IMR-90 (cell line): ENCODE measurements at regions not wholly inside any gene's neighbourhood (a gene's known extent, or its start where the extent isn't known, plus 50 kb on each side); places are given as distances from the start of the nearest gene placed in this dataset.
"Not testable (repeated sequence)": the region's sequence is repeated elsewhere in the genome, so short reads cannot be mapped to it uniquely, and the experiment has no call there.

Source experiments
- ATAC-seq: fragments of 200-7000 bp; cut with Tn5 transposase; 2 replicates; pipeline ENCODE4 v1.9.1; 2020; ENCODE audit warnings: low read depth, mild to moderate bottlenecking, moderate library complexity
- BruUV-seq: library from RNA; stranded (reverse); fragments of 400-500 nt; replicated peaks from 2 replicates; lab custom pipeline; 2021; lab: Mats Ljungman, UMichigan
- CTCF ChIA-PET: fragments of 300-600 bp; formaldehyde crosslinking; extraction: SDS; loops from one replicate; lab custom pipeline; 2021; ENCODE audit warnings: antibody characterized with exemption; lab: Yijun Ruan, JAX
- POLR2A ChIA-PET: fragments of 300-600 bp; sonication (Branson Sonifier 250); formaldehyde crosslinking; loops from one replicate; lab custom pipeline; 2022; ENCODE audit warnings: antibody characterized with exemption; ENCODE audit not compliant: unreplicated experiment; lab: Charles Lee
- DNase-seq: peaks from one replicate; pipeline ENCODE4 v3.0.0; 2013
- H2AFZ ChIP-seq: replicated peaks from 2 replicates; pipeline ENCODE3; 2013; ENCODE audit warnings: low read length, mild to moderate bottlenecking; ENCODE audit not compliant: poor library complexity
- H2AK5ac ChIP-seq: 2 replicates; pipeline ENCODE4 v1.6.1; 2013; ENCODE audit warnings: low read depth, low read length, inconsistent platforms
- H2AK9ac ChIP-seq: replicated peaks from 2 replicates; pipeline ENCODE3; 2013; ENCODE audit warnings: mild to moderate bottlenecking, low read depth, low read length, moderate library complexity; ENCODE audit not compliant: poor library complexity
- H2BK120ac ChIP-seq: 2 replicates; pipeline ENCODE4 v1.6.1; 2013; ENCODE audit warnings: low read depth, low read length, inconsistent platforms
- H2BK15ac ChIP-seq: 3 replicates; pipeline ENCODE4 v1.6.1; 2013; ENCODE audit warnings: low read depth, low read length, inconsistent platforms
- H2BK20ac ChIP-seq: 2 replicates; pipeline ENCODE4 v1.6.1; 2013; ENCODE audit warnings: low read depth, mild to moderate bottlenecking, inconsistent platforms, low read length, moderate library complexity
- H2BK5ac ChIP-seq: 2 replicates; pipeline ENCODE4 v1.6.1; 2013; ENCODE audit warnings: mild to moderate bottlenecking, low read depth, low read length, inconsistent platforms; ENCODE audit not compliant: poor library complexity, severe bottlenecking
- H3K14ac ChIP-seq: replicated peaks from 2 replicates; pipeline ENCODE4 v1.6.1; 2013; ENCODE audit warnings: low read depth, low read length, inconsistent platforms
- H3K18ac ChIP-seq: 2 replicates; pipeline ENCODE4 v1.6.1; 2013; ENCODE audit warnings: low read depth, low read length, control low read depth
- H3K23ac ChIP-seq: 2 replicates; pipeline ENCODE4 v1.6.1; 2013; ENCODE audit warnings: low read depth, low read length, inconsistent platforms
- H3K27ac ChIP-seq: 2 replicates; pipeline ENCODE4 v1.5.1; 2013; ENCODE audit warnings: mild to moderate bottlenecking, control low read depth, low read length; ENCODE audit not compliant: insufficient read depth
- H3K27me3 ChIP-seq: 2 replicates; pipeline ENCODE4 v1.6.1; 2013; ENCODE audit warnings: low read length; ENCODE audit not compliant: control insufficient read depth, insufficient read depth
- H3K36me3 ChIP-seq: 2 replicates; pipeline ENCODE4 v1.6.1; 2013; ENCODE audit warnings: low read length, mixed read lengths; ENCODE audit not compliant: control insufficient read depth, insufficient read depth
- H3K4ac ChIP-seq: 2 replicates; pipeline ENCODE4 v1.6.1; 2013; ENCODE audit warnings: low read depth, low read length, inconsistent platforms
- H3K4me1 ChIP-seq: 2 replicates; pipeline ENCODE4 v1.6.1; 2013; ENCODE audit warnings: low read length, mixed read lengths; ENCODE audit not compliant: control insufficient read depth, insufficient read depth
- H3K4me2 ChIP-seq: 2 replicates; pipeline ENCODE4 v1.6.1; 2013; ENCODE audit warnings: low read depth, mild to moderate bottlenecking, control low read depth, low read length, moderate library complexity
- H3K4me3 ChIP-seq: 2 replicates; pipeline ENCODE4 v1.5.1; 2013; ENCODE audit warnings: low read depth, mild to moderate bottlenecking, control low read depth, low read length, moderate library complexity; ENCODE audit not compliant: insufficient read depth
- H3K56ac ChIP-seq: 2 replicates; pipeline ENCODE4 v1.6.1; 2013; ENCODE audit warnings: low read length, inconsistent platforms; ENCODE audit not compliant: insufficient read depth; ENCODE audit errors: extremely low read depth
- H3K79me1 ChIP-seq, 2 experiments: 2 replicates each; pipeline ENCODE4 v1.6.1; 2013; ENCODE audit warnings: low read length in 2 of 2, inconsistent platforms in 1 of 2, low read depth in 1 of 2
- H3K9ac ChIP-seq: 2 replicates; pipeline ENCODE4 v1.6.1; 2013; ENCODE audit warnings: low read depth, low read length, control low read depth
- H3K9me1 ChIP-seq: 2 replicates; pipeline ENCODE4 v1.6.1; 2013; ENCODE audit warnings: low read length, inconsistent platforms; ENCODE audit not compliant: insufficient read depth
- H3K9me3 ChIP-seq: 2 replicates; pipeline ENCODE4 v1.6.1; 2013; ENCODE audit warnings: low read length; ENCODE audit not compliant: control insufficient read depth, insufficient read depth
- H4K20me1 ChIP-seq: 2 replicates; pipeline ENCODE4 v1.6.1; 2013; ENCODE audit warnings: low read length, inconsistent platforms; ENCODE audit not compliant: insufficient read depth
- H4K5ac ChIP-seq: 2 replicates; pipeline ENCODE4 v1.6.1; 2013; ENCODE audit warnings: mild to moderate bottlenecking, low read depth, low read length, control low read depth
- H4K8ac ChIP-seq, 2 experiments: 2 replicates each; pipeline ENCODE4 v1.6.1; 2013; ENCODE audit warnings: low read depth in 2 of 2, low read length in 2 of 2, control low read depth in 1 of 2, inconsistent platforms in 1 of 2
- H4K91ac ChIP-seq: 2 replicates; pipeline ENCODE4 v1.6.1; 2013; ENCODE audit warnings: low read depth, low read length, inconsistent platforms; ENCODE audit not compliant: insufficient read depth
- BHLHE40 ChIP-seq: fragments of 150-350 bp; IDR thresholded peaks from 2 replicates; pipeline ENCODE4 v1.6.1; 2016; ENCODE audit warnings: mild to moderate bottlenecking, low read depth, low read length
- CEBPB ChIP-seq: IDR thresholded peaks from 2 replicates; pipeline ENCODE4 v1.6.1; 2012; ENCODE audit warnings: low read depth, low read length, improper control_type of control experiment
- CHD1 ChIP-seq: IDR thresholded peaks from 2 replicates; pipeline ENCODE4 v1.6.1; 2012; ENCODE audit warnings: low read depth, low read length, improper control_type of control experiment
- FOS ChIP-seq: fragments of 150-350 bp; IDR thresholded peaks from 2 replicates; pipeline ENCODE4 v1.6.1; 2016; ENCODE audit warnings: low read depth, low read length
- MAFK ChIP-seq: IDR thresholded peaks from 2 replicates; pipeline ENCODE4 v1.6.1; 2012; ENCODE audit warnings: low read depth, low read length, improper control_type of control experiment
- NFE2L2 ChIP-seq: fragments of 150-350 bp; IDR thresholded peaks from 2 replicates; pipeline ENCODE4 v1.6.1; 2016; ENCODE audit warnings: low read depth, mild to moderate bottlenecking, low read length
- POLR2A ChIP-seq: IDR thresholded peaks from 2 replicates; pipeline ENCODE4 v1.6.1; 2012; ENCODE audit warnings: mild to moderate bottlenecking, low read depth, low read length
- RAD21 ChIP-seq: IDR thresholded peaks from 2 replicates; pipeline ENCODE4 v1.6.1; 2012; ENCODE audit warnings: low read length, improper control_type of control experiment
- RCOR1 ChIP-seq: IDR thresholded peaks from 2 replicates; pipeline ENCODE4 v1.6.1; 2012; ENCODE audit warnings: mild to moderate bottlenecking, low read length, improper control_type of control experiment; ENCODE audit not compliant: insufficient replicate concordance
- RFX5 ChIP-seq: IDR thresholded peaks from 2 replicates; pipeline ENCODE4 v1.8.0; 2012; ENCODE audit warnings: low read depth, mild to moderate bottlenecking, low read length, moderate library complexity
- SMC3 ChIP-seq: fragments of 150-350 bp; IDR thresholded peaks from 2 replicates; pipeline ENCODE4 v1.6.1; 2016; ENCODE audit warnings: low read depth, mild to moderate bottlenecking, antibody characterized with exemption, low read length, moderate library complexity
- WGBS, 2 experiments: methylation state at CpG; one replicate each; pipeline versions ENCODE4 v1.1.5 to v1.1.7; 2013; ENCODE audit warnings: missing lambda C conversion rate in 2 of 2; ENCODE audit not compliant: insufficient read length in 1 of 2; ENCODE audit errors: extremely low coverage in 2 of 2; 5-methylcytosine and 5-hydroxymethylcytosine counted together
- dilution Hi-C: fragments of 300-500 bp; cut with HindIII; formaldehyde crosslinking; loops from one replicate; pipeline ENCODE4 v1.14.3; 2018; ENCODE audit warnings: low sequenced_read_pairs; ENCODE audit not compliant: unreplicated experiment
- in situ Hi-C: fragments of 300-500 bp; cut with MboI; formaldehyde crosslinking; loops from 3 replicates; pipeline ENCODE4 v1.14.3; 2019; ENCODE audit warnings: low sequenced_read_pairs, inconsistent platforms, mixed read lengths
- intact Hi-C: fragments of 100-400 bp; cut with micrococcal nuclease; formaldehyde crosslinking; loops from 2 replicates; pipeline ENCODE4 v1.10.0; 2022

DNA sequence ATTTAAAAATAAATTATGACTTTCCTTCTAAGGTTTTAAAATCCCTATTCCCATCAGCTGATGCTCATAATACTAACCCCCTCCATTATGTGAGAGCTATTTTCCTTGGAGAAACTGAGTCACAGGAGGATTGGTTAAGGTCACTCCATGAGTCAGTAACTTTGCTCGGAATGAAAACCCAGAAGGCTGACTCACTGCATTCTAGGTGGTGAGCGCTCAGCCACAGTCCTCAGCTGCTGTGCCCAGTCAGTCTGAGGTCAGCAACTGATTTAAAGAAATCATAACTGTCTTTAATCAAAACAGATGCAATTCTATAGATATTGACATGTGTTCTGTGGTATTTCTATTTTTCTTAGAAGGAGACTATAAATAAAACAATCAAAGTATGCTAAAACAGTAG, 359.2 kb downstream of the GJA1 start:
- dilution Hi-C loops: no loop called here

GRCh38 chr6:121797598-121797997, 362.2 kb downstream of the GJA1 start:
- H2AK9ac ChIP-seq, CTCF ChIA-PET, H3K4me1 ChIP-seq, H3K4ac ChIP-seq, H3K56ac ChIP-seq, H4K20me1 ChIP-seq, H3K4me2 ChIP-seq, in situ Hi-C loops, H3K27ac ChIP-seq, H4K8ac ChIP-seq, H3K4me3 ChIP-seq, H3K9me3 ChIP-seq, H2BK15ac ChIP-seq, DNase-seq, POLR2A ChIA-PET, H3K9me1 ChIP-seq, H3K23ac ChIP-seq, ATAC-seq, H2AFZ ChIP-seq, H3K9ac ChIP-seq, H3K79me1 ChIP-seq, H4K5ac ChIP-seq, H3K18ac ChIP-seq, H4K91ac ChIP-seq, H3K36me3 ChIP-seq, BruUV-seq, intact Hi-C loops, dilution Hi-C loops, H3K14ac ChIP-seq, H3K27me3 ChIP-seq: not testable (repeated sequence)
- Histone ChIP-seq H2BK5ac (peak overlapping the region; percentile 29), H2BK20ac (peak overlapping the region; percentile 55; the same call in 1 of the 2 replicates), H2AK5ac (0 out of 2 replicates have a peak overlapping the region, but pooled peaks have one; percentile 43), H2BK120ac (peak overlapping the region; percentile 65)
- 96% methylated on average over 3 of the region's 6 CpGs; no CpG with 5 or more reads in 1 of the 2 experiments for WGBS, 2 experiments

More for the DNA sequence above, 359.2 kb downstream of the GJA1 start:
- Histone ChIP-seq H2BK20ac (no peak overlapping the region), H2AFZ (no peak overlapping the region), H3K56ac (no peak overlapping the region), H3K36me3 (no peaks in the 10 kb centered on the region), H2BK15ac (no peak overlapping the region), H3K4ac (no peak overlapping the region), H3K4me3 (no peak overlapping the region), H3K23ac (no peak overlapping the region), H3K18ac (no peak overlapping the region), H3K27ac (no peak overlapping the region), H3K4me1 (peaks cover 5% of the 10 kb centered on the region), H3K9me1 (no peaks in the 10 kb centered on the region), H2AK5ac (no peak overlapping the region), H4K91ac (no peak overlapping the region), H3K79me1 (no peaks in the 10 kb centered on the region), H3K4me2 (no peak overlapping the region), H3K9ac (no peak overlapping the region), H4K5ac (no peak overlapping the region), H3K9me3 (peaks cover 2% of the 10 kb centered on the region; the same call in 1 of the 2 replicates), H4K8ac (no peak overlapping the region; a peak in 1 of 4 replicates), H3K27me3 (no peaks in the 10 kb centered on the region), H3K14ac (no peak overlapping the region), H4K20me1 (no peaks in the 10 kb centered on the region), H2BK120ac (peak overlapping the region; percentile 76; the same call in 1 of the 2 replicates), H2BK5ac (peak overlapping the region; percentile 97), H2AK9ac (no peak overlapping the region)
- TF ChIP-seq RCOR1 (peak; percentile 84), BHLHE40 (peak; percentile 65; the same call in 1 of the 2 replicates), CEBPB (peak; percentile 68), SMC3 (no peak), RFX5 (no peak), MAFK (peak; percentile 61; the same call in 1 of the 2 replicates), RAD21 (0 out of 2 replicates have a peak, but pooled peaks have one; percentile 17), CHD1 (no peak), FOS (peak; percentile 97), POLR2A (no peak), NFE2L2 (peak; percentile 80)
- in situ Hi-C loops: no loop called here
- peak; percentile 98 for ATAC-seq
- no CpG with 5 or more reads among the region's 2 CpGs for WGBS, 2 experiments
- ChIA-PET POLR2A (no interaction called here), CTCF (interaction anchor here (0.9 kb wide), 1 partner anchor 55 kb away, joined by 5 read pairs; no protein-coding TSS in a partner anchor)
- peak; percentile 97 for DNase-seq
- intact Hi-C loops: no loop called here
- no TSS peak for BruUV-seq
